ENCODE measurements at regions not wholly inside any gene's neighbourhood (a gene's known extent, or its start where the extent isn't known, plus 50 kb on each side); places are given as distances from the start of the nearest gene placed in this dataset.

DNA sequence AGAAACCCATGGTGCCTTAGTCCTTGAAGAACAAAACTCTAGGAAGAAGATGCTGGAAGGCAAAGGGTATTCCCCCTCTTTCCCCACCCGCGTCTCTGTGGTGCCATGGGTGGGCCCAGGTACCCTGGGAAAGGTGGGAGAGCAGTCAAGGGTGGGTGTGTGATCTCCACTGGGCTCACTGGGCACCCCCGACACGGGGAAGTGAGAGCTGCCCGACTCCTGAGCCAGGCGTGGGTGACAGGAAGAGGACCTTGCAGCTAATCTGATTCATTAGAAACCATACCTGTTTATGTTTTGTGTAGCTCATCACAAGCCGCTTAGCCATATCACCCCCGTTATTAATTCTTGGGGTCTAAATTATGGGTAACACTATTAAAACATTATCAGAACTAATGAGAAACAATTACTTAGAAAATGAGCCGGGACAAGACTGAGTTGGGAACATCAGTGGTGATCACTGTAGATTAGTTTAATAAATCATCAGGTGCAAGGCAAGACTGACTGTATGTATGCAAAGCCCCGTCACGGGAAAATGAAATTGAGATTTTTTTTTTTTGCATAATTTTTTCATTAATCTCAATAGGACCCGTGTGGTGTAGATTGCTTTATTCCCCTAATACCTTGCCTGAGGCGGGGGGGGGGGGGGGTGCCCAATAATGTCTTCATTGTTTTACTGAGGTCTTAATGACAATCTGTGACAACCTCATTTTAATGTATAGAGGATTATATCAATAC, 77.3 kb downstream of the ZIC5 start:
- no peak for DNase-seq (ENCODE audit: low read depth in 4 of 4, low spot score in 3 of 4)

DNA sequence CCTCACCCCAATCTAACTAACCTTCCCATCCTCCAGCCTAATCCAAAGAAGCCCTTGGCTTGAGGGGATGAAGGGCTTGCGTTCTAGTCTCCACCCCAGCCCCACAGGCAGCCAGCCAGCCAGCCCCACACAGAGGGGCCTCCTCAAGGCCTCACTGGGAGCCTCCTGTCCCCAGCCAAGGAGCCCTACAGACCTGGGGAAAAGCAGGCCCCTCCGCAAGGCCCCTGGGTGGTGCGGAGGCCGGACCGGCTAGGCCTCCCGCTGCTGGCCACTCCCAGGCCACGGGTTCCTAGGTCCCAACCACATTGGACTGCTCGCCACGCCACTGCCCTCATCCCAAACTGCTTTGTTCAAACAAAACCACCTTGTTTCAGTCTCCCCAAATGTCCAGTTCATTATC, 78.0 kb downstream of the ZIC5 start:
- DNase-seq (ENCODE audit: low read depth in 4 of 4, low spot score in 3 of 4): no peak

DNA sequence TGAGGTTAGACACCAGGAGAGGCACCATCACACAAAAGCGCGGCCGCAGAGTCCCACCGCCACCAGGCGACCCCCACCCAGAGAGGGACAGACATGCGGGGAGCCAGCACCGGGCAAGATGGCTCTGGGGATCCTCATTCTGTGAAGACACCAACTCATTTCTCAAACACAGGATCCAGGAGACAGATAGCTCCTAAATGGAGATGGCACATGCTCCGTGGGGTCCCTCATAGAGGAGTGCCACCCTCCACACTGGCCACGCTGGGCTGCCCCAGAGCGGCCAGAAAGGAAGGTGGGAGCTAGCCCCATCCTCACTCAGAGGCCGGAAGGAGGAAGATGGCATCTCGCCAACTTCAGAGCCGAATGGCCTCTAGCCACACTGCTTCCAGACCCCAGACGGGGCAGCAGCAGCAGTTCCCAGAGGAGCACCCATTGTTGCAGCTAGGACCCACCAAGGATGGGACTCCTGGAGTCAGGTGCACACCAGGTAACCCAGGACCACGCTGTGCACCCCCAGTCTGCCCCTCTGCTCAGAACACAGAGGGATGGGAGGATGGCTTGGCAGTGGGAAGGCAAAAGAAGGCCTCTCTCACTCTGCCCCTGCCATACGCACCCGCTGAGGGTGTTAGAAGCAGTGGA, 78.6 kb downstream of the ZIC5 start:
- DNase-seq (ENCODE audit: low read depth in 4 of 4, low spot score in 3 of 4): no peak

DNA sequence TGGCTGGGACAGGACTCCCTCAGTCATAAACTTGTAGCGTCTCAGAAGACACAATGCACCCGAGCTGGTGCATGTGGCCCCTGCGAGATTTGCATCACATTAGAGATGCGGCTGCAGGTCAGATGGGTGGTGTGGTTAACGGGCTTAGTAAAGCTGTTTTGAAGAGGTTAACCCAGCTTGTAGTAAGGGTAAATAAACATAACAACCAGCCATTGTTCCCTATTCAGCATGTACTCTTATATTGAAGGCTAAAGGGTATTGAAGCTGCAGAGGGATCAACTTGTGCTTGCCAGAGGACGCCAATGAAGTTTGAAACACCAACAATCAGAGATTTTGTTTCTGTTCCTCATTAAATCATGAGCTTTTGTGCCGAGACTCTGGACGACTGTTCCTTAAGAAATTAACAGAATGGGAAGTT, 79.4 kb downstream of the ZIC5 start:
- no peak for DNase-seq (ENCODE audit: low read depth in 4 of 4, low spot score in 3 of 4)

DNA sequence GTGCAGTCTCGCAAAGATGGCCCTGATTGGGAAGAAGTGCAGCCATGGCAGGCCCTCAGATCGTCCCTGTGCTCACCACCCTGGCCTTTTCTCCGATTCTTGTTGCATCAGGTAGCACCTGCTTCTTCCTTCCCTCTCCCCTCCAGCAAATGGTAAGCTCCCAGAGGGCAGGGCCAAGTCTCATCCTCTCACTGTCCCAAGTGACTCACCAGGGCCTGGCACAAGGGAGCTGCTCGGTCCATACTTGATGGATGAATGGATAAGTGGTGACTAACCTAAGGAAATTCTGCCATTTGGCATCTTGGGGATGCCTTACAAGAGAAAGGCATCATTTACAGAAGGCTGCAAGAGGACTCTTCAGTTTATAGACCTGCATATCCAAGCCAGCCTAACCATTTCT, 84.9 kb downstream of the ZIC5 start:
- DNase-seq (ENCODE audit: low read depth in 4 of 4, low spot score in 3 of 4): no peak

DNA sequence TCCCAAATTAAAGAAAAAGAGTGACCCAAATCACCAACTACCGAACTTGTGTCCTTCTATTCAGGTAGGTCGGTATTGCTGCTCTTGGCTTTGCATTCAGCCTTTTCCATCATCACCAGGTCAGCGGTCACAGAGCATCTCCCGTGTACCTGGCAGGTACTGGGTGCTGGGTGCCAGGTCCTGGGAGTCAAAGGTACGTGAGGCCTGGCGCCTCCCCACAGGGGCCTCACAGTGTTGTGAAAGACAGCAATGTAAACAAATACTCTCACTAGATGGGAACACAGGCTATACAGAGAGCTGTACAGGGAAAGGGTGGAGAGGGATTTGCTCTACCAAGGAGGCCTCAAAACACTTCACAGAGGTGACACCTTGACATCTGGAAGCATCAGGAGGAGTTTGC, 86.7 kb downstream of the ZIC5 start:
- DNase-seq (ENCODE audit: low read depth in 4 of 4, low spot score in 3 of 4): no peak

DNA sequence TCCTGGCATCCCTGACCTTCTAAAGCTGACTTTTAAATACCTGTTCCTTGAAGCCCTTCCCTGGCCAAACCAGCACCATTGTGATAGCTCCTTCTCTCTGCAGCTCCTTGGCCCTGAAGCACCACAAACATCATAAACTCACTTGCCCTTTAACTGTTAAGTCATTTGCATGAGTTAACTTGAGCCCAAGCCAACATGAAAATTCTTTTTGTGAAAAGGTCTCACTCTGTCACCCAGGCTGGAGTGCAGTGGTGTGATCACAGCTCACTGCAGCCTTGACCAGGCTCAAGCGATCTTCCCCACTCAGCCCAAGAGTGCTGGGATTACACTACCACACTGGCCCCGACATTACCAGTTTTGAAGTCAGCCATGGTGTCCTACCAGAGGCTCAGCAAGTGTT, 87.8 kb downstream of the ZIC5 start:
- DNase-seq (ENCODE audit: low read depth in 4 of 4, low spot score in 3 of 4): no peak

DNA sequence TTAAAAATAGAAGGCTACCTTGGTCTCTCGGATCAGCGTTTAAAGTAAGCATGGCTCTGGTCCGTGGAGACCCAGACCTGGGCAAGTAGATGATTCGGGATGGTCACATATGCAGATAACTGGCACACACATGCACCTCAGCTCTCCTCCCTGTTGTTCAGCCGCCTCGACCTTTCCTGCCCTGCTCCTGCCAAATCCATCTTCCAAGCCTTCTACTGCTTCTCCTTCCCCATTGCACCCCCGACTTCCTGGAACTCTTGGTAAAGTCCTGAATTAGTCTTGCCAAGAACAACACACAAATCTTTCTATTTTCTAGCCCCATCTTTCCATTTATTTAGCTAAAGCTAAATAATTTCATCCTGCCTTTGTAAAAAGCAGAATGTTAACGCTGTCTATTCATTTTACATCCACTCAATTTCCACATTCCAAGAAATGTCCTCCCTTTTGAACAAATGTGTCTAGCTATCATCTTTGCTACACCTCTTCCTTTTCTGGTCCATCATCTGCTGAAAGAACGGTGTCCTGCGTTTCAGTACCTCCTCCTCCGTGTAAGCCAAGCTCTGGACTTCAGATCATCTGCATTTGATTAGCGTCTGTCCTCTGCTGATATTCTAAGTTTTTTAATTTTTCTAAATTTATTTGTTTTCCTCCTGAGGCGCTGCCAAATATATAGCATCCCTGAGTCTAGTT, 92.5 kb downstream of the ZIC5 start:
- no peak for DNase-seq (ENCODE audit: low read depth in 4 of 4, low spot score in 3 of 4)

DNA sequence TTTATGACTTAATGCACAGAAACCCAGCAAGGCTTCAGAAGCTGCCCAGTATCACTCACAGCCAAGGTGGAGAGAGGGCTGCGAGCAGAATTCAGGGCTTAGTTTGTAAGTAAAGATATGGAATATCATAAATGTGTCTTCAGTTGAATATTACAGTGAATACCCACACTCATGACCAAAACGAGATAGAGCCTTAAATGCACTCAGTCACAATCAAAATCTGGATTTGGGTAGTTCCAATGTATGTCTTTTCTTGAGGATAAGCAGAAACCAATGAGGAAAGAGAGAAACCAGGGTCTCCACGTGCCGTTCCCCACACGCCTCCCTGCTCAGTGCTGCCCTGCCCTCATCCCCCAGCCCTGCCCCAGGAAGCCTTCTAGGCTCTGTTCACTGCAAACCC, 94.9 kb downstream of the ZIC5 start:
- no peak for DNase-seq (ENCODE audit: low read depth in 4 of 4, low spot score in 3 of 4)

DNA sequence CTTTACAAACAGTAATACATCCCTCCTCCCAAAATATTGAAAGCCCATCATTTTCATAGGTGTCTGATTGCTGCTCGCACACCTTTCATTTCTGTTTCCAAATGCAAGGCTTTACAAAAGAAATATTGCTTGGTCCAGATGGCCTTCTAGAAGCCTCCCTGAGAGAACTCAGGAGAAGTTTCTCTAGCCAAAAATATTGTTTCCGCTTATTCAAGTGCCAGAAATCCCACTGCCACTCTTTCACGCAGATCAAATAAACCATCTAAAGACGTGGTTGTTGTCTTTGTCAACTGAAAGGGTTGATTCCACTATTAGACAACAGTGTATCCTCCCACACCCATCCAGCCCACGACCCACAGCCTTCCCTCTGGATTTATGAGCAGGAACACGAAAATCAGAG, 96.2 kb downstream of the ZIC5 start:
- no peak for DNase-seq (ENCODE audit: low read depth in 4 of 4, low spot score in 3 of 4)

DNA sequence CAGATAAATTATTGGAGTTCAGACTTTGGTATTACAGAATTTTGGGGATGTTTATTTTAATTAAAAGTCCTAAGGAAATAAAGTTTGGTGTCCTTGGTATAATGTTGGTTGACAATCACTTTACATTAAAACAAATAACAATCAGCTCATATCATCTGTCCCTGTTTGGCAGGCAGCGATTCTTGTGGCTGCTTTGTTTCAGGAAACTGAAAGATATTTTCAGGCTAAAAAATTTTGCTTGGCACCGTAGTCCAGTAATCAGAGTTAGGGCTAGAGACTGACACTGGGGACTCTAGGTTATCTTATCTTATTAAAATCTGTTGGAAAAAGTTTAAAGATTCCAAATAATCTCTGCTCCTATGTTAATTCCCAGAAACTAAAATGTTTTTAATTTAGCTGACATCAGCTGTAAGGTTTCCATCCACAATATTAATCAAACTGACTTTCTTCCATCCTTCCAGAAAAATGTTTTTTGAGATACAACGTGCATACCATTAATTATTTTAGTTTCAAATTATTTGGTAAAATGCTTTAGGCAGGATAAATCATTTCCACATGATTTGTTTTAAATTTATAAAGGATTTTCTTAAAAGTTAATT, 97.6 kb downstream of the ZIC5 start:
- no peak for DNase-seq (ENCODE audit: low read depth in 4 of 4, low spot score in 3 of 4)

DNA sequence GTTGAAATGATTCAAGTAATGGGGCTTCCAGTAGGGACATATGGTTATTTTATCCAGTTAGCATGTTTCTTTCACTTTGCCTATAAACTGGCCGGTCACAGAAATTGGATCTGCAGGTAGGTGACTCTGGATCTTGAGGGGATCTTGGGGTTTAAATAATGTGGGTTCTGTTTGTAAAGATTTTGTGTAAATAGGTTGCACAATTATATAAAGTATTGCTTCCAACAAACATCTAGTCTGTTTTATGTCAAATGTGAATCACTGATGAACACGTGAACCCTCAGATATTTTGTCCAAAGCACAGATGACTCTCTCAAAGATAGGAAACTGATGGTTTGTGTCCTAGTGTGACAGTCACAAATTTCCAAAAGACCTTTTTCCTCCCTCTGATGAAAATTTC, 98.4 kb downstream of the ZIC5 start:
- DNase-seq (ENCODE audit: low read depth in 4 of 4, low spot score in 3 of 4): no peak

DNA sequence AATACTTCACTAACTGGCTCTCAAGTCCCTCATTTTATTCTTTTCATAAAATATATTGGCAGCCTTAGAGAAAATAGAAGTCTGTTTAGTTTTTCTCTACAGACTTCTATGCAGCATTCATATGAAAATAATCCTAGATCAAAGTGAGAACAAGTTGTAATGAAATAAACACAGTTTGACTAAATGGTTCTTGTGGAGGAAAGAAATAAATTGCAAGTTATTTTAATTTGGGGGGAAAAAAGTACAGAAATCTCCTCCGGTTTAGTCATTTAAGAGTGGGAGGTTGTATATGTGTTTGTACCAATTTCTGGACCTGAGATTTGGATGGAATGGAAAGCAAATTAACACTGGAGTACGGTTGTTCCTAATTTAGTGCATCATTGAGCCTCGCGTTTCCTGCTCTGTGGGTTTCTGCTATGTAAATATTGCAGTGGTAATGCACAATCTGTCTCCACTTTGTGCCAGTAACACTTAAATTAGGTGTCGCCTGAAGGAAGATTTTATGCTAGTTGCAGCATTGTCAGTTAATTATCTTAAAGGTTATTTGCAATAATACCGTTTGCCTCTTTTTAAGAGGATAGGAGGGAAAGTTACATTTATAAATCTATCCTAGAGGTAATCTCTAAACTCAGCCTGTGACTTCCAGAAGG, 100.2 kb downstream of the ZIC5 start:
- DNase-seq (ENCODE audit: low read depth in 4 of 4, low spot score in 3 of 4): no peak

DNA sequence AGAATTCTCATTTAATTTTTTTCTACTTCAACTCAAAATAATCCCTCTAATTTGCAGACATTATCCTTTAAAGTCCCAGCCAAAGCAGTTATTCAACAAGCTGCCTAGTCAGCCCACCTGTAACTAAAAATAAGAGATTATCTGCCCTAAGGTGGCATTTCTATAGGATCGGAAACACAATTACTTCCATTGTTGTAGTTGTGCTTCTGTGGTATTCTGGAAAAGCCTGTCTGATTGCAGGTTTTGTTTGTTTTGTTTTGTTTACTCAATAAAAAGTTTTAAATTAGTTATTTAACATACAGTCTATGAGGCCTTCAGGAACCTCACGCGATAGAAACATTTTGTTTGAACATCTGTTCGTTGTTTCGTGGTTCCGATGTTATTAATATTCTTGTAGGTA, 101.0 kb downstream of the ZIC5 start:
- DNase-seq (ENCODE audit: low read depth in 4 of 4, low spot score in 3 of 4): no peak

DNA sequence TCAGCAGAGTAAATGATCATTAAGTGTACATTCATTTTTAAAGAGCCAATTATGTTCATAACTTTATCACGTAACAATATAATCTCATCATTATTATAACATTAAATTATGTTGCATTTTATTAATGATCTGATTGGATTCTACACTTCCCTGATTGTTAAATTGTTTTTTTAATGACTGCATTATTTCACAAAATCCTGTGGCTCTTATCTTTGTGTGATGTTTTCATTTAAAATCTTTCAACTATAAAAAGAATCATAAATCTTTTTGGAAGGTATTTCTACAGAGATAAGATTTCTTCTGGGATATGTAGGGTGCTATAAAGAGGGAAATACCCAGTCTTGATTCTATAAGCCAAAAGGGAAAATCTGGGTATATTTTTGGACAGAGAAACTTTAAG, 101.7 kb downstream of the ZIC5 start:
- DNase-seq (ENCODE audit: low read depth in 4 of 4, low spot score in 3 of 4): no peak

DNA sequence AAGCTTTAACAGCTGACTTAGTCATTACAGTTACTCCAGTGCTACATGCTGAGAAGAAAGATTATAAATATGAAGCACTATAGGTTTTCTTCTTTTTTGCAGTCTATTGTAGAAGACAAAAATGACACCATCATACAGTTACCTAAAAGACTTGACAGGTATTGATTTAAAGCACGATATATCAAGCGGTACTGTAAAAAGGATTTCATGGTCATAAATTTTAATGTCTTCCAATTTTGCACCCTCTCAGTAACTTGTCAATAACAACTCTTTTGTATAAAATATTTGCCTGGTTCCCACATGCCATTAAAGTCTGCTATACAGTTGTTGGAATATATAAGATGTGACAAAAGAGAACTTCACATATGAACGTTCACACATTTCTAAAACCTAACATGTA, 102.8 kb downstream of the ZIC5 start:
- no peak for DNase-seq (ENCODE audit: low read depth in 4 of 4, low spot score in 3 of 4)

DNA sequence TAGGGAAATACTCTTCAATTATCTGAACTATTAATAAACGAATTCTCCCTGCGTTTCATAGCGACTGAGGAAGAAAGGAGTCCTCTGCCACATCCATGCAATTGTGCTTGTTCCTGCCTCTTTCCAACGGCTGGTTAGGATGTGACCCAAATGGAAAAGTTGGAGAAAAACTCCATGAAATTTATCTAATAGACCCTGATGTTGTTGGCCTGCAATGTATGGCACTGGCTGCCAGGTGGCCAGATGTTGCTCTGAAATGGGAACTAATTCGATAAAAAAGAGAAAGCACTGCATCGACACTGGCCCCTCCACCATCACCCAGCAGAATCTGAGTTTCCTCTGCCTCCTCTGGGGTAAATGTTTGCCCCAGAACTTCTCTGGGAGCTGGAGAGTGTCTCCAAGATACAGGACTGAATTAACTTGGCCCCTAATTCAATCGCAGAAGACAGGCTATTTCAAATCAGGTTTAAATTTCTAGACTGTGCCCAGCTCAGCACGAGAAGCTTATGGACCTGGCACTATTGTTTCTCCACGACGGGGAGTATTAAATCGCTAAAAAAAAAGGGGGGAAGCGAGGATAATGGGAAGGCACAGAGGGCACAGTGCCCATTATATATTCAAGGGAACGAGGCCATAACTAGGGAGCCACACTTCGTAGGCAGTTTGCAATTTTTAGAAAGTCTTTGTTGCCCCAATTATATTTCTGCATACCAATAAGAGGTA, 103.9 kb downstream of the ZIC5 start:
- DNase-seq (ENCODE audit: low read depth in 4 of 4, low spot score in 3 of 4): no peak

DNA sequence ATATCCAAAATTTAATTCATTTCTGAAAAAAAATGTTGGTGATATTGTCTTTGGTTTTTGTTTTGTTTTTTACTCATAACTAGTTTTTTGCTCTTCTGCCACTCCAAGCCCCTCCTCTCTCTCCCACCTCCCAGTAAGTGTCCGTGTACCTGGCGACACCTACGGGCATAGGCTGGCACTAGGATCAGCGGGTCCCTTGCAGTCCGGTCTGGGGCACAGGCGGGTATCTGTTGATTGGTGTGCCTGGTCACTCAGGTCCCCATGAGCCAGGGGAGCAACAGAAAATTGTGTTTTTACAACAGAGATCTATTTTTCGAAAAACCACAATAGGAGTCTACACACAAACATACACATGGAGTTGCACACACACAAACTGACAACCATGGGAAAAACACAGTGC, 104.8 kb downstream of the ZIC5 start:
- DNase-seq (ENCODE audit: low read depth in 4 of 4, low spot score in 3 of 4): no peak

DNA sequence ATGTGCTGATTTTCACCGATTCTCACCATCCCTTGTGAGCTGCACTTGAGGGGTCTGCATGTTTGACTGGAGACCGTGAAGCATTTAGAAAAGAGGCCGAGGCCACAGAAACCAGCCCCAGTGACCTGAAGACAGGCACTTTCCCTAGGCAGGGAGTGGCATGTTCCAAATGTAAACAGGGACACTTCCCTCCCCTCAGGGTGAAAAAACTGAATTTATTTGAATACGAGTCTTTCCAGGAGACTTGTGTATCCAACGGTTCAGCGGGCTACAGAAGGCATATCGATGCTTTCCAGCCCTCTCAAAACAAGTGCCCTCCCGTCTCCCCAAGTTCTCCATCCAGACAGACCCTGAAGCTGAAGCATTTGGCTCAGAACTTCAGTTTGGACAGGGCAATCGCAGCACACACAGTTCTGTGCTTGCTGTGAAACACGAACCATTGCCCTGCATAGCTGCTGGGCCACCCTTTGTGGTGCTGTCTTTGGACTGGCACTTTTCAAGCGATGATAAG, 106.1 kb downstream of the ZIC5 start:
- no peak for DNase-seq (ENCODE audit: low read depth in 4 of 4, low spot score in 3 of 4)

DNA sequence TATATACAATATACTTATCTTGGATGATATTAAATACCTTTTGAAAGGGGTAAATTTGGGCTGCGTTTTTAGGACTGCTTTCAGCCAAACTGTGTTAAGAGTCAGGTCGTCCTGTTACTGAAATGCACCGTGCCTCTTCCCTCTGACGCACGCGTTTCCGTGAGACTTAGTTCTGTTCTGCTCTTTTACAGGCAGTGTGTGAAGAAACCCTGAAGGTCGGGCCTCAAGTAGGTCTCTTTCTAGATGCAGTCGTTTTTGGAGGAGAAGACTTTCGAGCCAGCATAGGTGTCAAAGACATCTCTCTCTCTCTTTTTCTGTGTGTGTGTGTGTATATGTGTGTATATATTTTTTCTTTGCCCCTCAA, 107.0 kb downstream of the ZIC5 start:
- DNase-seq (ENCODE audit: low read depth in 4 of 4, low spot score in 3 of 4): no peak
